ENCODE measurements at regions not wholly inside any gene's neighbourhood (a gene's known extent, or its start where the extent isn't known, plus 50 kb on each side); places are given as distances from the start of the nearest gene placed in this dataset.

GRCh38 chr6:165718491-165718891 lies 55.5 kb upstream of the PDE10A start:
- no peak overlapping the region for H3K27ac ChIP-seq
- DNase-seq (ENCODE audit: low spot score in 2 of 2) = no peak
- H3K9me3 ChIP-seq = no peaks in the 10 kb centered on the region
- TF ChIP-seq, protein P1, sequence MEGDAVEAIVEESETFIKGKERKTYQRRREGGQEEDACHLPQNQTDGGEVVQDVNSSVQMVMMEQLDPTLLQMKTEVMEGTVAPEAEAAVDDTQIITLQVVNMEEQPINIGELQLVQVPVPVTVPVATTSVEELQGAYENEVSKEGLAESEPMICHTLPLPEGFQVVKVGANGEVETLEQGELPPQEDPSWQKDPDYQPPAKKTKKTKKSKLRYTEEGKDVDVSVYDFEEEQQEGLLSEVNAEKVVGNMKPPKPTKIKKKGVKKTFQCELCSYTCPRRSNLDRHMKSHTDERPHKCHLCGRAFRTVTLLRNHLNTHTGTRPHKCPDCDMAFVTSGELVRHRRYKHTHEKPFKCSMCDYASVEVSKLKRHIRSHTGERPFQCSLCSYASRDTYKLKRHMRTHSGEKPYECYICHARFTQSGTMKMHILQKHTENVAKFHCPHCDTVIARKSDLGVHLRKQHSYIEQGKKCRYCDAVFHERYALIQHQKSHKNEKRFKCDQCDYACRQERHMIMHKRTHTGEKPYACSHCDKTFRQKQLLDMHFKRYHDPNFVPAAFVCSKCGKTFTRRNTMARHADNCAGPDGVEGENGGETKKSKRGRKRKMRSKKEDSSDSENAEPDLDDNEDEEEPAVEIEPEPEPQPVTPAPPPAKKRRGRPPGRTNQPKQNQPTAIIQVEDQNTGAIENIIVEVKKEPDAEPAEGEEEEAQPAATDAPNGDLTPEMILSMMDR (IDR thresholded peaks at IDR 0.05) = no peak
- TF ChIP-seq POLR2AphosphoS5 (IDR thresholded peaks at IDR 0.05) (no peak), POLR2A (IDR thresholded peaks at IDR 0.05) (no peak), EP300 (IDR thresholded peaks at IDR 0.05) (no peak)
- H3K4me3 ChIP-seq = no peak overlapping the region
- no peaks in the 10 kb centered on the region for H3K4me1 ChIP-seq
- H3K36me3 ChIP-seq = no peaks in the 10 kb centered on the region
- H3K27me3 ChIP-seq = peaks cover 2% of the 10 kb centered on the region
- WGBS = 46% methylated on average over 4 of the region's 4 CpGs

GRCh38 chr6:165717732-165718465 lies 54.9 kb upstream of the PDE10A start:
- Histone ChIP-seq H3K9me3 (no peaks in the 10 kb centered on the region), H3K36me3 (no peaks in the 10 kb centered on the region), H3K4me1 (no peaks in the 10 kb centered on the region), H3K27ac (no peak overlapping the region), H3K27me3 (peaks cover 2% of the 10 kb centered on the region), H3K4me3 (no peak overlapping the region)
- no peak for DNase-seq (ENCODE audit: low spot score in 2 of 2)
- TF ChIP-seq POLR2AphosphoS5 (IDR thresholded peaks at IDR 0.05) (no peak), POLR2A (IDR thresholded peaks at IDR 0.05) (no peak), EP300 (IDR thresholded peaks at IDR 0.05) (no peak)
- TF ChIP-seq, protein P1 (IDR thresholded peaks at IDR 0.05) = no peak
- WGBS = 48% methylated on average over 5 of the region's 5 CpGs

DNA sequence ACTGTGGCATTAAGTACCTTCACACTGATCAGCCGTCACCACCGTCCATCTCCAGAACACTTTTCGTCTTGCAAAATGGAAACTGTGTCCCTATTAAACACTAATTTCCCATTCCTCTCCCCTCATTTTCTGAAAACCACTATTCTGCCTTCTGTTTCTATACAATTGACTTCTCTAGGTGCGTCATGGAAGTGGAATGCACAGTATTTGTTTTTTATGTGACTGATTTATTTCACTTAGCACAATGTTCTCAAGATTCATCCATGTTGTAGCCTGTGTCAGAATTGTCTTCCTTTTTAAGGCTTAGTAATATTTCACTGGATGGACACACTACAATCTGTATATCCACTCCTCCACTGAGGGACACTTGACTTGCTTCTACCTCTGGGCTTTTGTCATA lies 53.8 kb upstream of the PDE10A start:
- H3K27me3 ChIP-seq = peaks cover 2% of the 10 kb centered on the region
- no peak overlapping the region for H3K27ac ChIP-seq
- H3K4me1 ChIP-seq = no peaks in the 10 kb centered on the region
- no peak for DNase-seq (ENCODE audit: low spot score in 2 of 2)
- 81% methylated on average over 4 of the region's 4 CpGs for WGBS
- no peaks in the 10 kb centered on the region for H3K36me3 ChIP-seq
- TF ChIP-seq, protein P1 (IDR thresholded peaks at IDR 0.05) = no peak
- TF ChIP-seq EP300 (IDR thresholded peaks at IDR 0.05) (no peak), POLR2A (IDR thresholded peaks at IDR 0.05) (no peak), POLR2AphosphoS5 (IDR thresholded peaks at IDR 0.05) (no peak)
- no peaks in the 10 kb centered on the region for H3K9me3 ChIP-seq
- H3K4me3 ChIP-seq = no peak overlapping the region

- no peaks in the 10 kb centered on the region for H3K4me1 ChIP-seq
- no peaks in the 10 kb centered on the region for H3K9me3 ChIP-seq
- no peak for DNase-seq (ENCODE audit: low spot score in 2 of 2)
- no peak overlapping the region for H3K4me3 ChIP-seq
- H3K36me3 ChIP-seq = no peaks in the 10 kb centered on the region
- no peak overlapping the region for H3K27ac ChIP-seq
- TF ChIP-seq POLR2AphosphoS5 (IDR thresholded peaks at IDR 0.05) = no peak
- TF ChIP-seq, protein P1 (IDR thresholded peaks at IDR 0.05) = no peak
- no peak for TF ChIP-seq POLR2A (IDR thresholded peaks at IDR 0.05)
- TF ChIP-seq EP300 (IDR thresholded peaks at IDR 0.05) = no peak
- WGBS = 92% methylated on average over 11 of the region's 11 CpGs
- peaks cover 2% of the 10 kb centered on the region for H3K27me3 ChIP-seq
Measured at GRCh38 chr6:165715428-165715827, 52.4 kb upstream of the PDE10A start.

- WGBS = 90% methylated on average over 12 of the region's 18 CpGs
- no peaks in the 10 kb centered on the region for H3K36me3 ChIP-seq
- no peaks in the 10 kb centered on the region for H3K4me1 ChIP-seq
- TF ChIP-seq POLR2A (IDR thresholded peaks at IDR 0.05) (no peak), POLR2AphosphoS5 (IDR thresholded peaks at IDR 0.05) (no peak), EP300 (IDR thresholded peaks at IDR 0.05) (no peak)
- TF ChIP-seq, protein P1 (IDR thresholded peaks at IDR 0.05) = no peak
- H3K27ac ChIP-seq = no peak overlapping the region
- no peak overlapping the region for H3K4me3 ChIP-seq
- peaks cover 2% of the 10 kb centered on the region for H3K27me3 ChIP-seq
- no peak for DNase-seq (ENCODE audit: low spot score in 2 of 2)
- H3K9me3 ChIP-seq = no peaks in the 10 kb centered on the region
Measured at GRCh38 chr6:165714907-165715306, 51.9 kb upstream of the PDE10A start.
